Stimulated activated CD4-positive, alpha-beta T cell treated with anti-CD3 and anti-CD28 coated beads, TNF-alpha, amount 100 ng/mL, for 48 hours (primary cell): ENCODE measurements at regions not wholly inside any gene's neighbourhood (a gene's known extent, or its start where the extent isn't known, plus 50 kb on each side); places are given as distances from the start of the nearest gene placed in this dataset.

Experiments used
- DNase-seq, 3 donors: peaks; one replicate each; pipeline ENCODE4 v3.0.0-alpha.2; 2020; ENCODE audit warnings: low read depth in 3 of 3

- DNase-seq, result no peak
These were observed 72.7 kb upstream of the SPRY2 start for GRCh38 chr13:80413611-80414010.

DNA sequence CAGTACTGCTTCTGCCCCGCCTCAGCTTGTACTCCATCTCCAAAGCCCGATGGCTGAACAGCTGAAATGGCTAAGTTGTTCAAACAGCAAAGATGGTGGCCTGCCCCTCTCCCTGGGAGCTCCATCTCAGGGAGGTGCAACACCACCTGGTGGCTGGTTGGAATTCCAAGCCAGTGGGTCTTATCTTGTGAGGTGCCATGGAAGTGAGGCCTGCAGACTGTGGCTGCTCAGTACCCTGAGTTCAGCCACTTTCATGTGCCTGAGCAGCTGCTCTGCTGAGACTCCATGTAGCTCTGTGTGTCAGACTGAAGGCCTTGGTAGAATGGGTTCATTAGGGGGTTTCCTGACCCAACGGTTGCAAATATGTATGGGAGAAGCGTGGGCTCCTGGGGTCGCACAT is 67.3 kb upstream of the SPRY2 start:
- no peak for DNase-seq

GRCh38 chr13:80400865-80401426 is 60.0 kb upstream of the SPRY2 start:
- no peak for DNase-seq

DNA sequence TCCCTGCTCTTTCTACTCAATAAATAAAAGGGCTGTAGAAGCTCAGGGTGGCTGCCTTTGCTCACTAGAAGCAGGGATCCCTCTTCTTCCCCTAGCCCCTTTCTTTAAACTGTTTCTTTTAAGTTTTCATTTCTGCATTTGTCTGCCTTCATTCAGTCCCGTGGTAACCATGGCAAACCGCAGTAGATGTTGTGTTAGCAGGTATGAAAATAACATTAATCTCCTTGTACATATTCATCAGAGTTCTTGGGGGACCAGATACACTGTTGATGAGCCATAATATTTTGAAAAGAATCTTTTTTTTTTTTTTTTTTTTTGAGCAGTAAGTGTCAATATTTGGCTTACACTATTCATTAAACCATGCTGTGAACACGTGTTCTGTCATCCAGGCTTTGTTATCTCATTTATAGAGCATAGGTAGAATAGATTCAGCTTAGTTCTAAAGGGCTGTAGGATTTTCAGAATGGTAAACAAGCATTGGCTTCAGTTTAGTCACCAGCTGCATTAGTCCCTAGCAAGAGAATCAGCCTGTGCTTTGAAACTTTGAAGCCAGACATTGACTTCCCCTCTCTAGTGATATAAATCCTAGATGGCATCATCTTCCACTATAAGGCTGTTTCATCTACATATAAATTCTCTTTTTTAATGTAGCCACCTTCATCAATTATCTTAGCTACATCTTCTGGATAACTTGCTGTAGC is 59.4 kb upstream of the SPRY2 start:
- DNase-seq, result no peak

- DNase-seq, result no peak
These were observed 58.6 kb upstream of the SPRY2 start for GRCh38 chr13:80399340-80400163.
